ENCODE measurements at regions not wholly inside any gene's neighbourhood (a gene's known extent, or its start where the extent isn't known, plus 50 kb on each side); places are given as distances from the start of the nearest gene placed in this dataset.

- no peak for DNase-seq
These were observed 328.2 kb upstream of the JAG1 start for GRCh38 chr20:11001764-11002540.

- DNase-seq: no peak
These were observed 329.5 kb upstream of the JAG1 start for GRCh38 chr20:11003341-11003740.

DNA sequence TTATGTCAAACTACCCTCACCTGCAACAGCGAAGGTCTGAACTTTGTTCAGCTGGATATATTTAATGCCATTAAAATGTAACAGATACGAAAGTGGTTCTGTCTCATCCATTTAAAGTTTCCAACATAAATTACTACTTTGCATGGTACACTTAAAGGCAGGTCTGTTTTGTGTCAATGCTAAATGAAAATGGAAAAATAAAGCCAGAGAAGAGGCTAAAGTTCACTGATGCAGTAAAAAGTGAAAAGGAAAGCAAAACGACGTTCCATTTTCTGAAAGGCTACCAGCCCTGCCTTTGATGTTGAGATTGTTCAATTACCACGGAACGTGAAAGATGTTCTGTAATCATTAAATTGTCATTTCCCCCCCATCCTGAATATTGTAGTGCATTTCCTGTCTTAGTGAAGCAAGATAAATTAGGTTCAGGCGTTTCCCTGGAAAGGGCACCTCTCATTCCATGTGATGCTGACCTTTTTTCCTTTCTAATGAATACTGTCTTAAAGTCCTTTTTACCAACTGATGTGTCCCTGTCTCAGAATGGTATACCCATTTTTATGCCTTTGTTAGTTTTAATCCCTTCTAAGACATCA is 334.7 kb upstream of the JAG1 start:
- no peak for DNase-seq

DNA sequence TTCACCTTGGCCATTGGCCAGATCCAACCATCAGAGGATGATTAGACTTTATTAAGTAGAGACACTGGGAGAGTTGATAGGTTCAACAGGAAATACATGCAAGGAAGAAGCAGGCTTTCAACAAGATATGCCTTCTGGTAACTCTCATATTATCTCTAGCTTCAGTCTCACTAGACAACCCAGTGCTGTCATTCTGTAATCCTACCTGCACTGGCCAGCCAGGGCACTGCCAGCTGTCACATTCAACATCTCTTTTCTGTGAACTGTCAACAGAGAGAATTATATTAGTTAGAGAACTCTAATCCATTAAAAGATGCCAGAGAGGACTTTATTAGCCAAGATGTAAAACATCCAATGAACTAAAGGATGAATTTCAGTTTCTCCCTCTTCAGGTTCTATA is 337.9 kb upstream of the JAG1 start:
- DNase-seq: no peak

- no peak for DNase-seq
These were observed 339.2 kb upstream of the JAG1 start for GRCh38 chr20:11012975-11013374.

- no peak for DNase-seq
These were observed 340.0 kb upstream of the JAG1 start for GRCh38 chr20:11013801-11014200.

DNA sequence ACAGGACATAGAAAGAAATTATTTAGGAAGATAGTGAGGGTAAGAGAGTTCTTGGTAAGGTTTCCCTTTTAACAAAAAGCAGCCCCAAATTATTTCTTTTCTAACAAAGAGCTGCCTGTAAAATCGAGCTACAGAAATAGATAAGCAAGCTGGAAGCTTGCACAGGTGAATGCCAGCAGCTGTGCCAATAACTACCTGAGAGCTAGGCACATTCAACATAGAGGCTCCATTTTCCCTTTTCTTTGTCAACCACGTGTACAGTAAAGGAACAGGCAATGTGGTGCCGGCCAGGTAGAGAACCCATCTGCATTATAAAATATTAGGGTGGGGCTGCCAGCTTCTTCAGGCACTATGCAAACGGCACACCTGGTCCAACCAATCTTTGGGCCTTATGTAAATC is 341.6 kb upstream of the JAG1 start:
- no peak for DNase-seq

DNA sequence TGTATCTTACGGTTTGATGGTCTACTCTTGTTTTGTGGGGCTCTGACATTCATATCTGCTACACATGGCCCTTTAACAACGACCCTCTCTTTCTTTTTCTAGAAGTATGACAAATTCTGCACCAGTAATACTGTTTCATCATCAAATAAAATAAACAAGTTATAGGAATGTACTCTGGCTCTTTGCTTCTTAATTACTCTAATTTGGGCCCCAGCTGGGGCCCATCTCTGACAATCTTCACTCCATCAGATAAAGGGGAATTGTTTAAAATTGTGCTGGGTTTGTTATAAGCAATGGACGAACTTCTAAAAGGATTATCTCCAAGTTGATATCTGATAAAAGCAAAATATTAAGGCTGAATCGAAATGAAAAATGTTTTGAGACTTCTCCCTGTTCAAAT is 343.6 kb upstream of the JAG1 start:
- no peak for DNase-seq

DNA sequence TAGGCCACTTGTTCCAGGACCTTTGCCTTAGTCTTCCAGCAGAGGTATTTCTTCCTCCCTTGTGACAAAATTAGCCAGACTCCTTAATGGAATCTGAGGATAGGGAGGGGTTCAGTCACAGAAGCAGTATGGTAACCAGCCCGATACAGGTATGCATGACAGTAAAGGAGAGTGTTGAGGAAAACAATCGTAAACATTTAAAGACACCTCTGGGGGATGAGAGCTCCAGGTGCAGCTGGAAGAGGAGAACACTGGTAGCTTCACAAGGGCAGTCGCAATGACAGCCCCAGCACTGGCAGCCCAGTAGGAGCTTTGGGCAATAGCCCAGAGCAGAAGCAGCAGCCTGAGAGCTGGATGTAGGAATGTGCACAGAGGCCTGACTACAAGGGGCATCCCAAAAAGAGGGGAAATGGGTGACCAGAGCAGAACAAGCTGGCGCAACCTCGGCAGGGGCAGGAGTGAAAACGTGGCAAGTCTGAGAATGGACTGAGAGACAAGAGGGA is 344.9 kb upstream of the JAG1 start:
- DNase-seq: no peak

DNA sequence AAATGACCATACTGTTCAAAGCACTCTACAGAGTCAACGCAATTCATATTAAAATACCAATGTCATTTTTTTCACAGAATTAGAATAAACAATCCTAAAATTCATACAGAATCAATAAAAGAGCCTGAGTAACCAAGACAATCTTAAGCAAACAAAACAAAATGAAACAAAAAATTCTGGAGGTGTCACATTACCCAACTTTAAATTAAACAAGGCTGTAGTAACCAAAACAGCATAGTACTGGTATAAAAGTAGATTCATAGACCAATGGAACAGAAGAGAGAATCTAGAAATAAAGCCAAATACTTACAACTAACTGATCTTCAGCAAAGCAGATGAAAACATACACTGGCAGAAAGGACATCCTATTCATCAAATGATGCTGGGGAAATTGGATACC is 346.9 kb upstream of the JAG1 start:
- no peak for DNase-seq

DNA sequence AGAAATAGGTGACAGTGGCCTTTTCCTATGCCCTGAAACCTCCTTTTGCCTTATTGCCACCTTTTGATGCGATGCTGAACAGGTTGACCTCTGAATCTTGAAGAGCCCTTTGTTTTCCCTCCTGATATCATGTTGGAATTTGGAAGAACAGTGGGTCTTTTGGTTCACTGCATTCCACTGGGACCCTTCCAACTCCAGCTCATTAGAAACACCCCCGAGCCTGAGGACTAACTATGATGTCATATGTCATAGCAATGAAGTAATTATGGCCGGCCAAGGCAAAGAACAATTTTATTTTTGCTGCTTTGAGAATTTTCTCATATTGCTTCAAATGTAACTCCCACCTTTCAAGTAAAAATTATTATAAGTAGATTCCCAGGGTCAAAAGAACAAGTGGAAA is 353.4 kb upstream of the JAG1 start:
- no peak for DNase-seq

DNA sequence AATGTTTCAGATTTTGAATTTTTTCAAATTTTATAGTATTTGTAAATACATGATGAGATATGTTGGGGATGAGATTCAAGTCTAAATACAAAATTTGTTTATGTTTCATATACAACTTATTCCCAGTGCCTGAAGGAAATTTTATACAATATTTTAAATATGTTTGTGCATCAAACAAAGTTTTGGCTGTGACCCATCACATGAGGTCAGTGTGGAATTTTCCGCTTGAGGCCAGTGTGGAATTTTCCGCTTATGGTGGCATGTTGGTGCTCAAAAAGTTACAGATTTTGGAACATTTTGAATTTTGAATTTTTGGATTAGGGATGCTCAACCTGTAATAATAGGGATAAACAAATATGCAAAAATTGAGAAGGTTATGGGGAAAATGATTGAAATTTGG is 356.6 kb upstream of the JAG1 start:
- no peak for DNase-seq

DNA sequence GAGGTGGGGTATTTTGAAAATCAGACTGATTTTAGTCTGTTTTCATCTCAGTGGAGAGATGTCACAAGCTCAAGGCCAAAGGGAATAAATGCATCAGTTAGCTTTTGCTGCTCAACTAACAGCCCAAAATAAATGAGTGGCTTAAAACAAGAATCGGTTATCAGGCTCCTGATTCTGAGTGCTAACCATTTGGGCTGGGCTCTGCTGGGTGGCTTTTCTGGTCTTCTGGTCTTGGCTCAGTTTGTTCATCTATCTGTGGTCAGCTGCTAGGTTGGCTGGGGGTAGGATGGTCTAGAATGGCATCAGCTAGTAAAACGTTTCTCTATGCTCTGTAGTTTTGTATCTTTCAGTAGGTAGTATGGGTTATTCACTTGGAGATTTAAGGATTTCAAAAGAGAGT is 357.5 kb upstream of the JAG1 start:
- no peak for DNase-seq

- no peak for DNase-seq
These were observed 358.8 kb upstream of the JAG1 start for GRCh38 chr20:11032611-11033010.

DNA sequence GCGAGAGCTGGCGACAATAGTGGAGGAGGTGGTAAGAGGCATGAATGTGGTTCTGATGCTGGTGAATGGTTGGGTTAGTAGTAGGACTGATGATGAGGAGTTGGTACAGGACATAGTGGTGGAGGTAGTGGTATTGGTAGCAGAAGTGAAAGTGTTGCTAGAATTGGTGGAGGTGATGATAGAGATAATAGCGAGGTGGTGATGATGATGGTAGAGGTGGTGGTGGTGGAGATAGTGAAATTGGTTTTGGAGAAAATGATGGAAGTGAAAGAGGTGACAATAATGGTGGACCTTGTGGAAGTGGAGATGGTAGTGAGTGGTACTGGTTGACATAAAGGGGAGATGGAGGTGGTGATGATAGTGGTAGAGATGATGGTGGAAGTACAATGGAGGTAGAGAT is 360.2 kb upstream of the JAG1 start:
- DNase-seq: no peak

DNA sequence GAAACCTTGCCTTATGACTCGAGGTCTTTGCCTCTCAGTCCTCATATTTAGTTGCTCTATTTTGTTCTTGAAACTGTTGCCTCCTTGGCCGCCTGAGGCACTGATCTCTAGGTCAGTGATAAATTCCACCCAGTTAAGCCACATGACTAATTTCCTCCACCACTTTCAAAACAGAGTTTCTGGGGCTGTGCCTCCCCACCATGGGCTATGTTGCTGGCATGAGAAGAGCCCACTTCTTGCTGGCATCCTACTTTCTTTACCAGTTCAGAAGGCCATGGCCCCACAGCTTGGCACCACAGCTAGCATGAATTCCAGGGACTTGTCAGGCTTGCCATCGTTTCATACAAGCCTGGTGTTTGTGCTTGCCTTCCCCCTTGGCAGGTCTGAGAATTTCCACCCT is 361.4 kb upstream of the JAG1 start:
- DNase-seq: no peak

DNA sequence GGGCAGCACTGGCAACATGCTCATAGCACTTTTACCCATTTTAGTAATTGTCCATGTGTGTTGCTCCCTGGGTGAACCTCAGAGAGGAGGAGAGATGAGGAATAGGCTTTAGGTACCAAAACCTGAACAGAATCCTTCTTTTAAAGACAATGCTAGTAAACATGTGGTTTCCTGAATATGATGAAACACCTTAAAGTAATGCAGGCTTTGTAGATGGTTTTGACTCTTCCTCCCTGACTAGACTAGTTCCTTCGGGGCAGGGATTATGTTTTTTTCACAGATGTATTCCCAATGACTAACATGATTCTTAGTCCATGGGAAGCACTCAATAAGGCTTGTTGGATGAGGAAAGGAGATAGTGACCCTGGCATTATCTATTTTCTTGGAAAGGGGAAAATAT is 367.6 kb upstream of the JAG1 start:
- no peak for DNase-seq

GRCh38 chr20:11043001-11043400 is 369.2 kb upstream of the JAG1 start:
- no peak for DNase-seq

DNA sequence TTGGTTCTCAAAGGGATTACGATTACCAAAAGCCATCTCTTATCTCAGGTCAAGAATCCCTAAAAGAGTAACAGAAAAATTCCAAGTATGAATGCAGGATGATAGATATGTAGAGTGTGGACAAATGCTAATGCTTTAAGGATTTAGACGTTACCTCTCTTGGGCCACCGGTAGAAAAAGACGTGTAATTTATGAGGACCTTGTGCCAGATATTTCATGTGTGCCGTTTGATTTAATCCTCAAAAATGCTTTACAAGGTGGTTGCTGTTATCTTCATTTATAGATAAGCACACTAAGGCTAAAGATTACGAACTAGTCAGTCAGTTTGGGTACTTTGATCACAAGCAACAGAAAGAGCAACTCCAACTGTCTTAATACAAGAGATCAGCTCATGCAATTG is 370.8 kb upstream of the JAG1 start:
- no peak for DNase-seq

DNA sequence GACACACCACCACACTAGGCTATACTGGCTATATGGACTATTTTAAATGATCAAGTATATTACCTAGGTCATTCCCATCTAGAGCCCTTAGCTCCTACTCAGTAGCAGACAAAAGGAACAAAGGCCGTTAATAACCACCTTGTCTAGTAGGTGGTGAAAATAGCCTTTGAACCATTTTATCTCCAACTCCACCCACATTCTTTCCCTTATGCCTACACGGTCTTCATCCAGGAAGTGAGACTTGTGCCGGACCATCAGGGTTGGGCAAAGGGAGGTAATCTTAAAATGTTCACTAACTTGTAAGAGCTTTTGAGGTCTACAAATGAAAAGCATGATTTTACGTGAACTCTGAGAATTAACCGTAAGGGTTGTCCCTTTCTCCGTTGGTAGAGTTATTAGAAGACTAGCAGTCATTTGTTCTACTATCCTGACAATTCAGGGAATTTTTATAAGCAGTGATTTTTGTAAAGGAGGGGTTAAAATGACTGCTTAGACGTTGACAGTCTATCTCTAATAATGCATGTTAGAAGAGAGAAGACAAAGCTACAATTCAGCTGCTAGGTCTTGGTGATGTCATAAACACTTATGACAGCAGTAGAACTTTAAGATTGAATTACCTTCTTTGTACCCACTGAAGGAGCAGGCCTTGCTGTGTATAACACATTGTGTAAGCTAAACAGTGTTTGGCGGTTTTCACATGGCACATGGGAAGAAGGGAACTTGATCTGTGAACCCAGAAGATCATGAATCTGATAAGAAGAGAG is 371.8 kb upstream of the JAG1 start:
- no peak for DNase-seq

DNA sequence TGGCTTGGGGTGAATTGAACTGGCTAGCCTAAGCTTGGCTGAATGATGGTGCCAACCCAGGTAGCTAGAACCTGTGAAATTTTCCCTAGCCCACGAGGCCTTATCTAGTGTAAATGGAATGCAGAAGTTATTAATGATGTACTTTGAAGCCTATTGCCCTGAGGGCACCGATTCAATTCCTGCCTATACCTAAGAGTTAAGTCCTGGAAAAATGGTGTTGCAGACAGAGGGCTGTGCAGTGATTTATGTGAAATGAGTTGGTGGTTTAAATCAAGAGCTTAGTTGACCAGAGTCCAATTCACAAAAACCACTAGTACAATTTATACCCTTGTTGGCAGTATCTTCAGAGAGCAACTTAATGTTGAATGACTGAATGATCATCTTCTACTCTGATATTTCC is 373.8 kb upstream of the JAG1 start:
- no peak for DNase-seq

DNA sequence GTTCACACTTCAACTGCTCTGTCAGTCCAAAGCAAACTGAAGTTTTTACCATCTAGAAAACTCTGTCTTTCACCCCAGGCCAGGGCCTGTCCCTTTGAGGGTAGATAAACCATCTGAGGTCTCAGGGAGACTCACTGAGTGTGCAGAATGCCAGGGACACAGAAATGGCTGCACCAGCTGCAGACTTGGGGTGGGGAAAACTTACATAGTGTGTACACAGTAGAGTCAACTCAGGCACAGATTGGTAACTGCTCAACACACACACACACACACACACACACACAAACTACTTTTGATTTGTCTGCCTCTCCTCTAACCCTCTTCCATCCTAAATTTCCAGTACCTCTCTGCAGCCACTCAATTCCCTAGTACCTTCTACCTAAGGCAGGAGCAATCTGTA is 374.9 kb upstream of the JAG1 start:
- DNase-seq: no peak

DNA sequence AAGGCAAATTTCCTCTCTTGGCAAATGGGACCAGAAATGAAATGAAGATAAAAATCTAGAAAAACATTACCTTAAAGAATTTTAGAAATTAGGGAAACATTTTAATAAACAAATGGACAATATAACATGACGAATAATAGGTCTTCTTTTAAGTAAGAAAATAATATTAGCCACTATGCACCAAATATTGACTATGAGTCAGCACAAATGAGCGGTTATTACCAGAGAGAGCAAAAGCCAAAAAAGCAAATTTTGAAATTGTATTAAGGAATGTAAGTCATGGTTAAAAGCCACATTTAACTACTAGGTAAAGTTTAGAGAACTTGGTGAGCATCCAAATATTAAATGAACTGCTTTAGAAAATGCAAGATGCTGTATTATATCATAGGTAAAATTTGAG is 376.6 kb upstream of the JAG1 start:
- DNase-seq: no peak

DNA sequence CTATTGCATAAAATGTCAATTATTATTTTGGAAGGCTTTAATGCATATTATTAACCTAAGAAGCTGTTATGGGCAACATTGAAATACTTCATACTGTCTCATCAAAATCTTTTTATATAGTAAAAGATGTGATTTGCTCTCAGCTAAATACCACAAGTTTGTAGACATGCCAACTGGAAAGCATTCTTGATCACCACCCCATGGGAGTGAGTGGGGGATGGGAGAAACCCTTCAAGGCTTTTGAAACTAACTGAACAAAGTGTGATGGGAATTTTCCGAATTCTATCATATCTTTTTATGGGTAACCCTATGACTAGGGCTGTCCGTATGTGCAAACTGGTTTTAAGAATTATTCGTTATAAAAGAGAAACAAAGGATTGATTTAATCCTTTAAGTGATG is 377.3 kb upstream of the JAG1 start:
- no peak for DNase-seq

Measured in right hindlimb (tissue), 1 donor.